ENCODE measurements at regions not wholly inside any gene's neighbourhood (a gene's known extent, or its start where the extent isn't known, plus 50 kb on each side); places are given as distances from the start of the nearest gene placed in this dataset.

- H3K4me3 ChIP-seq (ENCODE audit: low read length) = no peak overlapping the region
- no peak for DNase-seq (ENCODE audit: low read depth, low spot score)
Measured at GRCh38 chr15:31484986-31485385, 158.4 kb downstream of the KLF13 start.

GRCh38 chr15:31485431-31485830 is 158.8 kb downstream of the KLF13 start:
- no peak for DNase-seq (ENCODE audit: low read depth, low spot score)
- H3K4me3 ChIP-seq (ENCODE audit: low read length) = no peak overlapping the region

- no peak overlapping the region for H3K4me3 ChIP-seq (ENCODE audit: low read length)
- no peak for DNase-seq (ENCODE audit: low read depth, low spot score)
Measured at GRCh38 chr15:31485911-31486461, 159.4 kb downstream of the KLF13 start.

- H3K4me3 ChIP-seq (ENCODE audit: low read length) = no peak overlapping the region
- no peak for DNase-seq (ENCODE audit: low read depth, low spot score)
Measured at GRCh38 chr15:31486506-31486905, 159.9 kb downstream of the KLF13 start.

GRCh38 chr15:31486906-31487695 is 160.5 kb downstream of the KLF13 start:
- H3K4me3 ChIP-seq (ENCODE audit: low read length) = no peak overlapping the region
- DNase-seq (ENCODE audit: low read depth, low spot score) = no peak

- no peak overlapping the region for H3K4me3 ChIP-seq (ENCODE audit: low read length)
- no peak for DNase-seq (ENCODE audit: low read depth, low spot score)
Measured at GRCh38 chr15:31487811-31488436, 161.3 kb downstream of the KLF13 start.

- H3K4me3 ChIP-seq (ENCODE audit: low read length) = no peak overlapping the region
- peak; percentile 76 for DNase-seq (ENCODE audit: low read depth, low spot score)
Measured at GRCh38 chr15:31488437-31489204, 162.0 kb downstream of the KLF13 start.

- H3K4me3 ChIP-seq (ENCODE audit: low read length) = no peak overlapping the region
- no peak for DNase-seq (ENCODE audit: low read depth, low spot score)
Measured at GRCh38 chr15:31489281-31489680, 162.6 kb downstream of the KLF13 start.

- peak; percentile 44 for DNase-seq (ENCODE audit: low read depth, low spot score)
- H3K4me3 ChIP-seq (ENCODE audit: low read length) = no peak overlapping the region
Measured at GRCh38 chr15:31489801-31490646, 163.4 kb downstream of the KLF13 start.

GRCh38 chr15:31494786-31495185 is 168.2 kb downstream of the KLF13 start:
- H3K4me3 ChIP-seq (ENCODE audit: low read length) = no peak overlapping the region
- no peak for DNase-seq (ENCODE audit: low read depth, low spot score)

GRCh38 chr15:31495281-31495680 is 168.6 kb downstream of the KLF13 start:
- no peak overlapping the region for H3K4me3 ChIP-seq (ENCODE audit: low read length)
- no peak for DNase-seq (ENCODE audit: low read depth, low spot score)

GRCh38 chr15:31497838-31498237 is 171.2 kb downstream of the KLF13 start:
- no peak for DNase-seq (ENCODE audit: low read depth, low spot score)

GRCh38 chr15:31498329-31498728 is 171.7 kb downstream of the KLF13 start:
- DNase-seq (ENCODE audit: low read depth, low spot score) = no peak
- no peak overlapping the region for H3K4me3 ChIP-seq (ENCODE audit: low read length)

More at GRCh38 chr15:31497838-31498237, 171.2 kb downstream of the KLF13 start:
- no peak overlapping the region for H3K4me3 ChIP-seq (ENCODE audit: low read length)

GRCh38 chr15:31498756-31499155 is 172.1 kb downstream of the KLF13 start:
- DNase-seq (ENCODE audit: low read depth, low spot score) = no peak
- H3K4me3 ChIP-seq (ENCODE audit: low read length) = no peak overlapping the region

GRCh38 chr15:31499236-31499952 is 172.8 kb downstream of the KLF13 start:
- no peak overlapping the region for H3K4me3 ChIP-seq (ENCODE audit: low read length)
- DNase-seq (ENCODE audit: low read depth, low spot score) = no peak

- H3K4me3 ChIP-seq (ENCODE audit: low read length) = no peak overlapping the region
- no peak for DNase-seq (ENCODE audit: low read depth, low spot score)
Measured at GRCh38 chr15:31499953-31500765, 173.5 kb downstream of the KLF13 start.

GRCh38 chr15:31500766-31501449 is 174.3 kb downstream of the KLF13 start:
- no peak for DNase-seq (ENCODE audit: low read depth, low spot score)

More at GRCh38 chr15:31500766-31501449, 174.3 kb downstream of the KLF13 start:
- no peak overlapping the region for H3K4me3 ChIP-seq (ENCODE audit: low read length)
